Esophagus squamous epithelium (tissue), 4 donors: ENCODE measurements at regions not wholly inside any gene's neighbourhood (a gene's known extent, or its start where the extent isn't known, plus 50 kb on each side); places are given as distances from the start of the nearest gene placed in this dataset.

Experiments
- POLR2A ChIP-seq, 4 donors: fragments of 450-650 bp; IDR thresholded peaks; one replicate each; pipeline ENCODE4 v1.6.1; 2017; ENCODE audit warnings: antibody characterized with exemption in 4 of 4, mild to moderate bottlenecking in 4 of 4, moderate library complexity in 3 of 4
- TF ChIP-seq, protein P1 (sequence below), 6 experiments: fragments of 450-650 bp in 4 of 6; fragments of 200-600 bp in 2 of 6; sonication (generic) in 2 of 6; IDR thresholded peaks; one replicate each; pipeline ENCODE4 v1.5.1; 2016 to 2019; ENCODE audit warnings: antibody characterized with exemption in 6 of 6, mild to moderate bottlenecking in 4 of 6, moderate library complexity in 4 of 6

DNA sequence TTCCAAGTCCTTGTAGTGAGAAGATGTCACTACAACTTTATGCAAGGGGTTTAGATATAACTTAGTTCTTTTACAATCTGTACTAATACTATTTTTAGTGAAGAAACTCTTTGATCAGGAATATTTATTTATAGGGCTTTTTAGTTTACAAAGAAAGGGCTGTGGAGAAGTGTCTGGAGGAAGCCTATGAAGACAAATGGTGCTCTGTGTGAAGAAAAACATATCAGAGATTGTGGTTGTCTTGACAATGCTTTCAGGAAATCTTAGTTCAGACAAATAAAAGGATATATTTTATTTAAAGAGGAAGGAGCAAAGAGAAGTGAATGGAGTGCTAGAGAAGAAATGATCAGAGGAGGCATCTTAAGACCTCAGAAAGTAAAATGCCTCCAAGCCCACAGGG is 824.9 kb downstream of the DCDC2C start:
- TF ChIP-seq, protein P1, sequence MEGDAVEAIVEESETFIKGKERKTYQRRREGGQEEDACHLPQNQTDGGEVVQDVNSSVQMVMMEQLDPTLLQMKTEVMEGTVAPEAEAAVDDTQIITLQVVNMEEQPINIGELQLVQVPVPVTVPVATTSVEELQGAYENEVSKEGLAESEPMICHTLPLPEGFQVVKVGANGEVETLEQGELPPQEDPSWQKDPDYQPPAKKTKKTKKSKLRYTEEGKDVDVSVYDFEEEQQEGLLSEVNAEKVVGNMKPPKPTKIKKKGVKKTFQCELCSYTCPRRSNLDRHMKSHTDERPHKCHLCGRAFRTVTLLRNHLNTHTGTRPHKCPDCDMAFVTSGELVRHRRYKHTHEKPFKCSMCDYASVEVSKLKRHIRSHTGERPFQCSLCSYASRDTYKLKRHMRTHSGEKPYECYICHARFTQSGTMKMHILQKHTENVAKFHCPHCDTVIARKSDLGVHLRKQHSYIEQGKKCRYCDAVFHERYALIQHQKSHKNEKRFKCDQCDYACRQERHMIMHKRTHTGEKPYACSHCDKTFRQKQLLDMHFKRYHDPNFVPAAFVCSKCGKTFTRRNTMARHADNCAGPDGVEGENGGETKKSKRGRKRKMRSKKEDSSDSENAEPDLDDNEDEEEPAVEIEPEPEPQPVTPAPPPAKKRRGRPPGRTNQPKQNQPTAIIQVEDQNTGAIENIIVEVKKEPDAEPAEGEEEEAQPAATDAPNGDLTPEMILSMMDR (IDR thresholded peaks at IDR 0.05), result no peak
- TF ChIP-seq POLR2A (IDR thresholded peaks at IDR 0.05), result no peak
